ENCODE measurements at regions not wholly inside any gene's neighbourhood (a gene's known extent, or its start where the extent isn't known, plus 50 kb on each side); places are given as distances from the start of the nearest gene placed in this dataset.

DNA sequence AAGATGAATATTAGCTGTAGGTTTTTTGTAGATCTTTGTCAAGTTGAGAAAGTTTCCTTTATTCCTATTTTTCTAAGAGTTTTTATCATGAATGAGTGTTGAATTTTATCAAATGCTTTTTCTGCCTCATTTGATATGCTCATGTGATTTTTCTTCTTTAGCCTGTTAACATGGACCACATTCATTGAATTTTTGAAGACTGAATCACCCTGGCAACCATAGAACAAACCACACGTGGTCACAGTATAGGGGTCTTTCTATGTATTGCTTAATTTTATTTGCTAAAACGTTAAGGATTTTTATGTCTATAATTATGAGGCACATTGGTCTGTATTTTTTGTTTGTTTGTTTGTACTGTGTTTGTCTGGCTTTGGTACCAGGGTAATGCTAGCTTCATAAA is 201.7 kb upstream of the CWC22 start:
- Histone ChIP-seq H3K27me3 (ENCODE audit: control insufficient read depth, insufficient read depth, low read length) (no peaks in the 10 kb centered on the region), H3K9ac (ENCODE audit: low read depth, low read length) (no peak overlapping the region), H3K36me3 (ENCODE audit: control insufficient read depth, insufficient read depth, low read length) (no peaks in the 10 kb centered on the region), H3K9me3 (ENCODE audit: control insufficient read depth, insufficient read depth, low read length) (no peaks in the 10 kb centered on the region), H3K27ac (ENCODE audit: low read depth, low read length) (no peak overlapping the region), H3K4me1 (ENCODE audit: control insufficient read depth, insufficient read depth, low read length) (no peaks in the 10 kb centered on the region; the same call in 1 of the 2 replicates), H3K4me3 (ENCODE audit: low read depth, low read length) (no peak overlapping the region)

- no peaks in the 10 kb centered on the region for H3K36me3 ChIP-seq (ENCODE audit: control insufficient read depth, insufficient read depth, low read length)
- H3K9ac ChIP-seq (ENCODE audit: low read depth, low read length) = no peak overlapping the region
- H3K27ac ChIP-seq (ENCODE audit: low read depth, low read length) = no peak overlapping the region
- no peaks in the 10 kb centered on the region for H3K9me3 ChIP-seq (ENCODE audit: control insufficient read depth, insufficient read depth, low read length)
- H3K27me3 ChIP-seq (ENCODE audit: control insufficient read depth, insufficient read depth, low read length) = no peaks in the 10 kb centered on the region
- H3K4me1 ChIP-seq (ENCODE audit: control insufficient read depth, insufficient read depth, low read length) = peaks cover 9% of the 10 kb centered on the region; the same call in 1 of the 2 replicates
- no peak overlapping the region for H3K4me3 ChIP-seq (ENCODE audit: low read depth, low read length)
Observed at GRCh38 chr2:180205621-180206235, 198.6 kb upstream of the CWC22 start.

GRCh38 chr2:180203972-180204371 is 196.9 kb upstream of the CWC22 start:
- no peak overlapping the region for H3K4me3 ChIP-seq (ENCODE audit: low read depth, low read length)
- H3K4me1 ChIP-seq (ENCODE audit: control insufficient read depth, insufficient read depth, low read length) = peaks cover 9% of the 10 kb centered on the region; the same call in 1 of the 2 replicates
- no peaks in the 10 kb centered on the region for H3K9me3 ChIP-seq (ENCODE audit: control insufficient read depth, insufficient read depth, low read length)
- H3K27me3 ChIP-seq (ENCODE audit: control insufficient read depth, insufficient read depth, low read length) = no peaks in the 10 kb centered on the region
- no peak overlapping the region for H3K9ac ChIP-seq (ENCODE audit: low read depth, low read length)
- H3K27ac ChIP-seq (ENCODE audit: low read depth, low read length) = no peak overlapping the region
- no peaks in the 10 kb centered on the region for H3K36me3 ChIP-seq (ENCODE audit: control insufficient read depth, insufficient read depth, low read length)

GRCh38 chr2:180202467-180202951 is 195.4 kb upstream of the CWC22 start:
- Histone ChIP-seq H3K27me3 (ENCODE audit: control insufficient read depth, insufficient read depth, low read length) (no peaks in the 10 kb centered on the region), H3K4me3 (ENCODE audit: low read depth, low read length) (no peak overlapping the region), H3K4me1 (ENCODE audit: control insufficient read depth, insufficient read depth, low read length) (peaks cover 10% of the 10 kb centered on the region; the same call in 1 of the 2 replicates), H3K27ac (ENCODE audit: low read depth, low read length) (no peak overlapping the region), H3K9ac (ENCODE audit: low read depth, low read length) (no peak overlapping the region), H3K9me3 (ENCODE audit: control insufficient read depth, insufficient read depth, low read length) (no peaks in the 10 kb centered on the region), H3K36me3 (ENCODE audit: control insufficient read depth, insufficient read depth, low read length) (no peaks in the 10 kb centered on the region)

DNA sequence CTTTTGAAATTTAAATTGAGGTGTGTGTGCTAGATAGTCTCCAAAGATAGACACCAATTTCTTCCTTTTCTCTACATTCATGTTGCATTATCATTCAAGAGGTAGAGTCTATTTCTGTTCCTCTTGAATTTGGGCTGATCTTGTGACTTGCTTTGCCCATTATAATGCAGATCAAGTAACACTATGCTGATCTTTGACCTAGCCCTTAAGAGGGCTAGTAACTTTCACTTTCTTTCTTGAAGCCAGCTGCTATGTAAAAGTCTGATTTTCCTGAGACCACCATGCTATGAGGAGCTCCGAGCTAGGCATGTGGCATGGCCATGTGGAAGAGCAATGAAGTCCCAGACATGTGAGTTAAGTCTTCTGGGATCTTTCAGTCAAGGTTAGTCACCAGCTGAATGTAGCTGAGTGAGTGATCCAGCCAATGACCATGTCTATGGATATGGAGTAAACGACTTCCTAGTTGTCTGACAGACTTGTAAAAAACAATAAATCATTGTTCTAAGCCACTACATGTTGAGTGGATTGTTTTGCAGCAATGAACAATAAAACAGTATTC is 189.4 kb upstream of the CWC22 start:
- Histone ChIP-seq H3K4me3 (ENCODE audit: low read depth, low read length) (peak overlapping the region; percentile 27; the same call in 1 of the 2 replicates), H3K9me3 (ENCODE audit: control insufficient read depth, insufficient read depth, low read length) (no peaks in the 10 kb centered on the region), H3K36me3 (ENCODE audit: control insufficient read depth, insufficient read depth, low read length) (no peaks in the 10 kb centered on the region), H3K27me3 (ENCODE audit: control insufficient read depth, insufficient read depth, low read length) (no peaks in the 10 kb centered on the region), H3K27ac (ENCODE audit: low read depth, low read length) (peak overlapping the region; percentile 32), H3K9ac (ENCODE audit: low read depth, low read length) (no peak overlapping the region), H3K4me1 (ENCODE audit: control insufficient read depth, insufficient read depth, low read length) (peaks cover 22% of the 10 kb centered on the region)

DNA sequence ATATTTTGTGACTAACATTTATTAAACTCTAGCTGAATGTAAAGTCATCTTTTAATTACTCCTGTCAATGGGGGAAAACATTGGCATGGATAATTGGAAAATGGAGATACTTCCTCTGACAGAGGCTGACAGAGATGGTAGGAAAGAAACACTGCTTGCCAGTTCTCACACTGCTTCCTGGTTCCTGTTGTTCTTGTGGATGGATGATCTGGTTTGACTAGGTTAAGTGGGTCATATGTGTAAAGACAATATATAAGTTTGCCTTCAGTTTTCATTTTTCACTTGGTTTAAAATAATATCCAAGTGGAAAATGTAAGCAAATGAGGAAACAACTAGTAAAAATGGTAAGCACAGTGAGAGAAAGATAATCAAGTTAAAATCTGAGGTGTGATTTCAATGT is 188.8 kb upstream of the CWC22 start:
- H3K4me1 ChIP-seq (ENCODE audit: control insufficient read depth, insufficient read depth, low read length) = peaks cover 20% of the 10 kb centered on the region
- H3K9ac ChIP-seq (ENCODE audit: low read depth, low read length) = no peak overlapping the region
- H3K27ac ChIP-seq (ENCODE audit: low read depth, low read length) = no peak overlapping the region
- H3K4me3 ChIP-seq (ENCODE audit: low read depth, low read length) = no peak overlapping the region
- H3K27me3 ChIP-seq (ENCODE audit: control insufficient read depth, insufficient read depth, low read length) = no peaks in the 10 kb centered on the region
- H3K36me3 ChIP-seq (ENCODE audit: control insufficient read depth, insufficient read depth, low read length) = no peaks in the 10 kb centered on the region
- no peaks in the 10 kb centered on the region for H3K9me3 ChIP-seq (ENCODE audit: control insufficient read depth, insufficient read depth, low read length)

DNA sequence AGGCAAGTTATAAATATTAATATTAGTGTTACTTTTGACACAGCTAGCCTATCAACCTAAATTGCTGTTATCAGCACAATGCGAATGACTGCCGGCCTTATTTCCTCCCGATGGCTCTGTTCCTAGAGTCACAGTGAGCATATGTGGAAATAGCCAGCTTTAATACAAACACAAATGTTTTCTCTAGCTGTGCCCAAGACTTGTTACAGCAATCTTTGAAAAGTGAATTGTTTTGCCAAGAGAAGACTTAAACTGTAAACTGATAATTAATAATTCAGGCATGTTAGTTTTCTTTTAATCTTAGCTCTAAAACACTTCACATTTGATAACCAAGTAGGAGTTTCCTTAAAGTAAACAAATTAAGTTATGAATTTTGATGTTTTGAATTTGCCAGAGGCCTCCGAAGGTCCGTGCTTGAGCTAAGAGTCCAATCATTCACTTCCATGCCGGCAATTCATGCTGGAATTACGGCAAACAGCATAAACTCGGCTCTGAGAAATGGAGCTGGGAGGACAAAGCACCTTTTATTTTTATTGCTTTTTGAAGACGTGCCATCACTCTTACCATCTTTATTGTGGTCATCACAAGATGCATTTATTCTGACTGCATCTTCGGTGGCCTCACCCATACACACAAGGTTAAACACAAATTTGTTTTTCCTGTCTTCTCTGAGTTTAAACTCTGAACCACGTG is 184.5 kb upstream of the CWC22 start:
- Histone ChIP-seq H3K4me3 (ENCODE audit: low read depth, low read length) (no peak overlapping the region), H3K27me3 (ENCODE audit: control insufficient read depth, insufficient read depth, low read length) (no peaks in the 10 kb centered on the region), H3K9me3 (ENCODE audit: control insufficient read depth, insufficient read depth, low read length) (no peaks in the 10 kb centered on the region), H3K36me3 (ENCODE audit: control insufficient read depth, insufficient read depth, low read length) (no peaks in the 10 kb centered on the region), H3K9ac (ENCODE audit: low read depth, low read length) (no peak overlapping the region), H3K4me1 (ENCODE audit: control insufficient read depth, insufficient read depth, low read length) (peaks cover 9% of the 10 kb centered on the region), H3K27ac (ENCODE audit: low read depth, low read length) (no peak overlapping the region)

DNA sequence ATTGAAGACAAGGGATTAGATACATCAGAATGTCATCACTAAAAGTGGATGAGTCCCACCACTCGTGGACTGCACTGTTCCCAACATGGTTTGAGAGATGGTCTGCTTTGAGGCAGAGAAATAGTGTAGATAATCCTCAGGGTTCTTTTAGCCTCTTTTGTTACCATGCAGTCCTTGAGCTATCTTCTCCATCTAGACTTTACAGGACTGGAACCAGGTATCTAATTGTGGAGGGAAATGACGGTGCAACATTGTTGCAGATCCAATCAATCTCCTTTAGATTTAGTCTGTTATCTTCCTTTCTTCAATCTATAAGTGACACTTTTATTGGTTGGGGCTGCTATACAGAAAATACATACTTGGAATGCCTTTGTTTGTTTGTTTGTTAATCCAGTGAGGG is 183.8 kb upstream of the CWC22 start:
- no peak overlapping the region for H3K4me3 ChIP-seq (ENCODE audit: low read depth, low read length)
- H3K4me1 ChIP-seq (ENCODE audit: control insufficient read depth, insufficient read depth, low read length) = peaks cover 2% of the 10 kb centered on the region
- H3K9me3 ChIP-seq (ENCODE audit: control insufficient read depth, insufficient read depth, low read length) = no peaks in the 10 kb centered on the region
- no peak overlapping the region for H3K27ac ChIP-seq (ENCODE audit: low read depth, low read length)
- H3K27me3 ChIP-seq (ENCODE audit: control insufficient read depth, insufficient read depth, low read length) = no peaks in the 10 kb centered on the region
- H3K9ac ChIP-seq (ENCODE audit: low read depth, low read length) = no peak overlapping the region
- no peaks in the 10 kb centered on the region for H3K36me3 ChIP-seq (ENCODE audit: control insufficient read depth, insufficient read depth, low read length)

DNA sequence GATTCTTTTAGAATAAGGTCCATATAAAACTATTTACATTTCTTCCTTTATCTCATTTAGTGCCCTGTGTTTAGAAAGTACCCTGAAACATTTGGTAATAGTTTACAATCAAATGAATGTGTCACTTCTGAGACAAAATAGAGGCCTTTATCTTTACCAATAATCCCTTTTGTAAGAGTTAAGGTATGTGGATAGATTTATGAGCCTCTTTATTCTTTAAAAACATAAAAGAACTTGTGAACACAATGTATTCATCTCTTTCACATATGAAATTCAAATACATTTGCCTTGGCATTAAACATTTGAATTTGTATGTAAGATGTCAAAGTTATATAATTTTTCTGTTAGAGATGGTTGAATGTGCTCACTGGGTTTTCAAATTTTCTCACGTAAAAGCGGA is 180.5 kb upstream of the CWC22 start:
- H3K9ac ChIP-seq (ENCODE audit: low read depth, low read length) = no peak overlapping the region
- no peak overlapping the region for H3K4me3 ChIP-seq (ENCODE audit: low read depth, low read length)
- no peak overlapping the region for H3K27ac ChIP-seq (ENCODE audit: low read depth, low read length)
- H3K4me1 ChIP-seq (ENCODE audit: control insufficient read depth, insufficient read depth, low read length) = no peaks in the 10 kb centered on the region
- H3K36me3 ChIP-seq (ENCODE audit: control insufficient read depth, insufficient read depth, low read length) = no peaks in the 10 kb centered on the region
- no peaks in the 10 kb centered on the region for H3K9me3 ChIP-seq (ENCODE audit: control insufficient read depth, insufficient read depth, low read length)
- H3K27me3 ChIP-seq (ENCODE audit: control insufficient read depth, insufficient read depth, low read length) = no peaks in the 10 kb centered on the region

DNA sequence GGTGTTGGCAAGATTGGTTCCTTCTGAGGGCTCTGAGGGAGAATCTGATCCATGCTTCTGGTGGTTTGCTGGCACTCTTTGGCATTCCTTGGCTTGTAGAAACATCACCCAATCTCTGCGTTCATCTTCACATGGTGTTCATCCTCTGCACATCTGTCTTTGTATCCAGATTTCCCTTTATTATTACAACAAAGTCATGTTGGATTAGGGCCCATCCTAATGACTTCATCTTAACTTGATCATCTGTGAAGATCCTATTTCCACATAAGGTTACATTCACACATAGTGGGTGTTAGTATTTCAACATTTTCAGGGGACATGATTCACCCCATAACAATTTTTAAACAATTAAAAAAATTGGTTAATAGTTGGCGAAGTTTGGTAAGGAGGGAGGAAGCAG is 177.4 kb upstream of the CWC22 start:
- H3K27me3 ChIP-seq (ENCODE audit: control insufficient read depth, insufficient read depth, low read length) = no peaks in the 10 kb centered on the region
- H3K4me1 ChIP-seq (ENCODE audit: control insufficient read depth, insufficient read depth, low read length) = peaks cover 23% of the 10 kb centered on the region
- no peaks in the 10 kb centered on the region for H3K9me3 ChIP-seq (ENCODE audit: control insufficient read depth, insufficient read depth, low read length)
- no peak overlapping the region for H3K9ac ChIP-seq (ENCODE audit: low read depth, low read length)
- no peaks in the 10 kb centered on the region for H3K36me3 ChIP-seq (ENCODE audit: control insufficient read depth, insufficient read depth, low read length)
- H3K27ac ChIP-seq (ENCODE audit: low read depth, low read length) = no peak overlapping the region
- no peak overlapping the region for H3K4me3 ChIP-seq (ENCODE audit: low read depth, low read length)

DNA sequence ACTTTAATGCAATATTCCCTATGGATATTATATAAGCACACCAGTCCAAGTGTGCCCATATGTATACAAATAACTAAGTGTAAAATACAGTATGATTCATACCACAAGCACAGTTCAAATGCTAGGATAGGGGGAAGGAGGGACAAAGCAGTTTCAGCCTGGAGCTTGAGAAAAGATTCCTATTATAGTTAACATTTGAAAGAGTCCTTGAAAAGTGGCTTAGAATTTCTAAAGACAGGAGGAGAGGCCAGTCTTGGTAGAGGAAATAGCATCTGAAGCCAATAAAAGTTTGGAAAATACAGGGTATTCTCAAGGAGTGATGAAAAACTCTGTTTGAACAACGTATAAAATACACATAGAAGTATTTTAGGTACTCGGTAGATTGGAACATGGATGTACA is 173.4 kb upstream of the CWC22 start:
- Histone ChIP-seq H3K9ac (ENCODE audit: low read depth, low read length) (no peak overlapping the region), H3K4me1 (ENCODE audit: control insufficient read depth, insufficient read depth, low read length) (peaks cover 30% of the 10 kb centered on the region), H3K4me3 (ENCODE audit: low read depth, low read length) (peak overlapping the region; percentile 14; the same call in 1 of the 2 replicates), H3K27me3 (ENCODE audit: control insufficient read depth, insufficient read depth, low read length) (no peaks in the 10 kb centered on the region), H3K9me3 (ENCODE audit: control insufficient read depth, insufficient read depth, low read length) (no peaks in the 10 kb centered on the region), H3K27ac (ENCODE audit: low read depth, low read length) (peak overlapping the region; percentile 62), H3K36me3 (ENCODE audit: control insufficient read depth, insufficient read depth, low read length) (no peaks in the 10 kb centered on the region)

Data from HUES48 (cell line).